ENCODE measurements at regions not wholly inside any gene's neighbourhood (a gene's known extent, or its start where the extent isn't known, plus 50 kb on each side); places are given as distances from the start of the nearest gene placed in this dataset.

DNA sequence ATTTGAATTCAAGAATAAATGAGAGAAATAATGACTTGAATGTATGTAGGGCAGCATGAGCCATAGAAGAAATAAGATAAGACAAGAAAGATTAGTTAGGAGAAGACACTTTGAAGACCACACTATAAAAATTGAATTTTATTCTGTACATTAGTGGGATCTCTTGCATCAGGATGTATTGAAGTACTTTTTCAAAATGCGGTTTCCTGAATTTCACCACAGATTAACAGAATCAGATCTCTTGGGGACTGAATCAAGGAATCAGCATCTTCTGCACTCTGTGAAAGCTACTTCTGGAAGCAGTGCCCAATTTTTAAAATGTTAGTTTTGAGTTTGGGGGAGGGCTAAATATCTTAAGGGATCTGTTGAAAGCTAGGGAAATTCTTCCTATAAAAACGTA lies 763.9 kb upstream of the GOLIM4 start:
- no peak for DNase-seq (ENCODE audit: low read depth, low spot score)
- no peak overlapping the region for H3K27ac ChIP-seq

DNA sequence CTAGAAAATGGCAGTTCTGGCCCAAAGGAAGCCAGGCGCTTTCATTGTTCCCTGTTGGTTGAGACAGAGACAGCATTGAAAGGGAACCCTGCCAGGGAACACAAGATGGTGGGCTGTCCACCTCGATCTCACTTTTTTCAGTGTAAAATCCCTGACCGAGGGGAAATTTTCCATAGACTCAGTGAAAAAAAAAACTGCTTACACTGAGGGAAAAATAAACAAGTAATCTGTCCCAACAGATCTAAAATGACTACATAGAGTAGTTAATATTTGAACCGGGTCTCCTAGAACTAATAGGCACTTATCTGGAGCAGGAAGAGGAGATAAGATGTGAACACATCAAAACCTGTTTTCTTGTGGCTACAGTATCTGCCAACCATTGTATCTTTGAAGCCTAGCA lies 763.4 kb upstream of the GOLIM4 start:
- DNase-seq (ENCODE audit: low read depth, low spot score) = no peak
- no peak overlapping the region for H3K27ac ChIP-seq

DNA sequence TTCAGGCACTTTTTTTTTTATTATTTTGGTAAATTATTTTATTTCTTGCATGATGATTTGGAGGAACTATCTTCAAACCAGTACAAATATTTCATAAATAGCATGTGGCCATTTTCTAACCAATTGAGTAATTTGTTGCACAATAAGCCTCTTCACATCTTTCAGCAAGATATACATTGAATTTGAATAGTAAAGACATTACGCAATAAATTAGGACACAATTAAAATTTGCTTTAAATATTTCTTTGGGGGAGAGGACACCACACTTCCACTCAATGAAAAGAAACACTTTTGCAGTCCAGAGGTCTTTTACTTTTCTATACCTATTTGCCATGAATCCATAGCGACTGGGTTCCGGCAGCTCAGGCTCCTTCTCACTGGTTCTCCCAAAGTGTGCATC lies 762.6 kb upstream of the GOLIM4 start:
- DNase-seq (ENCODE audit: low read depth, low spot score) = no peak

DNA sequence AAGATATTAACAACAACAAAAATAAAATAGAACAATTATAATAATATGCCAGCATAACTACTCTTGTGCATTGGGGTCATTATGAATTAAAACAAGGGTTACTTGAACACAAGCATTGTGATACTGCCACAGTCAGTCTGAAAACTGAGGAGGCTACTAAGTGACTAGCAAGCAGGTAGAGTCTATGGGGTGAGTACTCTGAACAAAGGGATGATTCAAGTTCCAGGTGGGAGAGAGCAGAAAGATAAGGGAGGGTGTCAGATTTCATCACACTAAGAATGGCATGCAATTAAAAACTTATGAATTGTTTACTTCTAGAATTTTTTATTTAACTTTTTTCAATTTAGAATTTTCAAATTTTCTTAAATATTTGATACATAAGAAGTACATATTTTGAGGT lies 754.4 kb upstream of the GOLIM4 start:
- no peak overlapping the region for H3K27ac ChIP-seq
- no peak for DNase-seq (ENCODE audit: low read depth, low spot score)

More for the DNA sequence above, 762.6 kb upstream of the GOLIM4 start:
- H3K27ac ChIP-seq = no peak overlapping the region

DNA sequence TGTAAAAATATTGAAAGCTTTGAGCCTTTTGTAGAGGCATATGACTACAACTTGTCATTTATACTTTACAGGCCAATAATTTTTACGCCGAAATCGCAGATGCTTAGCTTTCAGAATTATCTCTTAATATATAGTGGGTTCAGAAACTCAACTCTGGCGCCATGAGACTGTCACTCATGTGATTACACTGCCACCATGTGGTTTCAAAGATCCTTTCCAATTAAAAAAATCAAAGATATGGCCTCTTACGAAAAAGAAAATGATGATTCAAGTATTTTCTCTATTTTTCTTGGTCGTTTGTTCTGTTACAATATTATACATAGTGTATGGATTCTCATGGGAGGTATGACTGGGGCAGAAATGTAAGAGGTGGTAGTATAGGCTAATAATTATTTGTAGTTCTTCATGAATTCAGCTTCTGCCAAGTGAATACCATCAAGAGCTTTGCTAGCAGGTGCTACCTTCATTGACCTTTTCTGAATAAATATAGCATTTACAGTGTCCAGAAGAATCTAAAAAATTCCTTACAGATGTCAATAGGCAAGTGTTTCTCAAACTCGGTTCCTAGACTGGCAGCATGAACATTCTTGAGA lies 751.7 kb upstream of the GOLIM4 start:
- DNase-seq (ENCODE audit: low read depth, low spot score) = no peak
- H3K27ac ChIP-seq = no peak overlapping the region

DNA sequence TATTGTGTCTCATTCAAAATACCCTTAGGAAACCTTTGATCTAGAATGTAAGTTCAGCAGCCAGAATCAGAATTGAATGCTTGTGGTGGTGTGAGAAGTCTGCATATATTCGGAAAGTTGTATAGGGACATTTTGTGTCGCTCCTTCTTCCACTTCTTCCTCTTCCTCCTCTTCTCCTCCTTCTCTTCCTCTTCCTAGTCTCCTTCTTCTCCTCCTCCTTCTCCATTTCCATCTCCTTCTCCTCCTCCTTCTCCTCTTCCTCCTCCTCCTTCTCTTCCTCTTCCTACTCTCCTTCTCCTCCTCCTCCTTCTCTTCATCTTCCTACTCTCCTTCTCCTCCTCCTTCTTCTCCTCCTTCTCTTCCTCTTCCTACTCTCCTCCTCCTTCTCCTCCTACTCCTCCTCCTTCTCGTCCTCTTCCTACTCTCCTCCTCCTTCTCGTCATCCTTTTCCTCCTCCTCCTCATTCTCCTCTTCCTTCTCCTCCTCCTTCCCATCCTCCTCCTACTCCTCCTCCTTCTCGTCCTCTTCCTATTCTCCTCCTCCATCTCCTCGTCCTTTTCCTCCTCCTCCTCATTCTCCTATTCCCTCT lies 749.3 kb upstream of the GOLIM4 start:
- H3K27ac ChIP-seq = no peak overlapping the region
- DNase-seq (ENCODE audit: low read depth, low spot score) = no peak

DNA sequence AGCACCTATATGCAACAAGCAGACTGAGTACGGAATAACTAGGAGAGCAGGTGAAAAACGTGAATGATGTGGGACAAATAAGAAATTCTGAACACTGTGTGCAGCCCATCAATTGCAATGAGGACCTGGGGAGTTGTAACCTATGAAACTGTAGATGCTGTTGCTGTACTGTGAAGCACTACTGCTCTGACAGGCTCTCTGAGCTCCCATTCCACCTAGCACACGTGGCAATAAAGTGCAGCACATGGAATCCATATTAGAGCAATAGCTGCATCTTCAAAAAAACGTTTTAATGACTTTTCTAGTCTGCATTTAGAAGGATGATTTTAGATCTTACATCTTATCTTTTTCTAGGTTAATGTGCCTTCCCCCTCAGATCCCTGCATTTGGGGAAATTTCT lies 748.7 kb upstream of the GOLIM4 start:
- no peak for DNase-seq (ENCODE audit: low read depth, low spot score)
- no peak overlapping the region for H3K27ac ChIP-seq

DNA sequence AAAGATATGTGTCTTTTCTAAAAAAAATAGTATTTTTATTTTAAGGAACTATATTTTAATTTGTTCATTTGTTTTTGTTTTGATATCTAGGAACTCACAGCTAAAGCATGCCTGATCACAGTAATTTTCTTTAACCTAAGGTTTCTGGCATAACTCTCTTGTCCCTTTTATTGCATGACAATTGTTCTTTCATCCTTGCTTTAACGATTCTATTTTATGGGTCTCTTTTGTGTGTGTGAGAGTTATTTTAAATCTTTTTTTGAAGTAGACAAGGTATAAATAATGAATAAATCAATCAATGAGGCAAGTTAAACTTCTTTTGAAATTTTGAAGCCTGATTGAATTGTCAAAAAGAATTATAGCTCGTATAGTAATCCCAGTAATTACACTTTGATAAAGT lies 747.8 kb upstream of the GOLIM4 start:
- H3K27ac ChIP-seq = no peak overlapping the region
- no peak for DNase-seq (ENCODE audit: low read depth, low spot score)

DNA sequence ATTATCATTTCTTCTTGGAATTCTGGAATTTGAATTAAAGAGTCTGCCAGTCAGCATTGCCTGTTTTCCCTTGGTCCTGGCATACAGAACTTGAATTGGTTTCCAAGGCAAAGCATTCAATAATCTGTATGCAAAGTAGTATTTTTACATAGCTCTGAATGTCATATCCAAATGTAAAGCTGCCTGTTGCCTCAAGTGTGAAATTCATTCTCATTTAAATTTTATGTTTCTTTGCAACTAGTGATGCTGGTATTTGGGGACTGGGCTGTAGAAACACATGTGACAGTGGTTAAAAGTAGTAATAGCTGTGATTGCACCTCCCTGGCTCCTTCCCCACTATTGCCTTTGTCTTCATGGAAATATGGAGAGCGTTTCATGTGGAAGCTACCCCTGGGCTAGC lies 743.9 kb upstream of the GOLIM4 start:
- no peak overlapping the region for H3K27ac ChIP-seq
- DNase-seq (ENCODE audit: low read depth, low spot score) = no peak

DNA sequence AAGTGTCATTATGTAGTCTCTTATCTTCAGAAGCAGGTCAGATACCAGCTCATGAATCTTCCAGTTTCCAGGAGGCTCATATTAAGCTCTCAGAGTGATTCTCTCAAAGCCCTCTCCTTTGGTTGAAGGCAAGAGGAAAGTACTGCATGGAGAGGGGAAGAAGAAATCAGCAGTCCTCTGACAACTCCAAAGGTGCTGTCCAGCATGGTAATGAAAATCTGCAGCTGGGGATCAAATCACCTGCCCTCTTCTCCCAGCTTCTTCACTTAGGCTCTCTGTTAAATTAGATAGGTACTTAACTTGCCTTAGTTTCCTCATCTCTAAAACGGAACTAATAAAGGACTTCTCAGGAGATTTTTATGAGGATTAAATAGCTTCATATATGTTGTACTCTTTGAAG lies 738.8 kb upstream of the GOLIM4 start:
- no peak overlapping the region for H3K27ac ChIP-seq
- DNase-seq (ENCODE audit: low read depth, low spot score) = no peak

DNA sequence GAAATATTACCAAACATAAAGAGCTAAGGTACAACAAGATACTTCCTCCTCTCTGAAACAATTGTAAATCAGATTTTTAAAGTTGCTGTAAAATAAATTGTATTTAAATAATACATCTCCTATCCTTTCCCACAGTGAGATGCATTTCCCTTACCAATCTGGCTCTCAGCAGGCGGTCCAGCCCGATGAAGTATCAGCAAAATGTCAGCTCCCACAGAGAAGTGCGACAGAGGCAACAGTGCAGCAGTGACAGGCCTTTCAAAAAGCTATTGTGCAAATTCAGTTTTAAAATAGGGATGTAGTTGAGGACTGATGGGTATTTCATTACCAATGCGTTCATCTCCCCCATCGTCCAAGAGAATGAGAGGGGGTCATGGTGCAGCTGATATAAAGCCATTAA lies 733.2 kb upstream of the GOLIM4 start:
- DNase-seq (ENCODE audit: low read depth, low spot score) = no peak
- no peak overlapping the region for H3K27ac ChIP-seq

DNA sequence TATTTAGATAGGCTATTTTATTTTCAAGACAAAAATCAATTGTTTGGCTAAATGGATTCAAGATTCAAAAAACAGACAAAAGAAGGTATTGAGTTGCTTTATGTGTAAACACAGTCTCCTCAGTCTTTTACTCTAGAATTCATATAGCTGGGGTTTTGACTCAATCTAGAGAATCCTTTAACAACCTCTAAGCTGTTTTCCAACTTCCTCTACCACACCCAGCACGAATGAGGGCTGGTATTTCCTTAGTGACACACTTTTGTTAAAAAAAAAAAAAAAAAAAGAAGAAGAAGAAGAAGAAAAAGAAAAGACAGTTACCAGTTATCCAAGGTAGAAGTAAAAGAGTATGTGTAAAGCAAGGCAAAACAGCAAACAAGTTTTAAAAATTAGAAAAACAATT lies 732.8 kb upstream of the GOLIM4 start:
- DNase-seq (ENCODE audit: low read depth, low spot score) = no peak
- H3K27ac ChIP-seq = no peak overlapping the region

DNA sequence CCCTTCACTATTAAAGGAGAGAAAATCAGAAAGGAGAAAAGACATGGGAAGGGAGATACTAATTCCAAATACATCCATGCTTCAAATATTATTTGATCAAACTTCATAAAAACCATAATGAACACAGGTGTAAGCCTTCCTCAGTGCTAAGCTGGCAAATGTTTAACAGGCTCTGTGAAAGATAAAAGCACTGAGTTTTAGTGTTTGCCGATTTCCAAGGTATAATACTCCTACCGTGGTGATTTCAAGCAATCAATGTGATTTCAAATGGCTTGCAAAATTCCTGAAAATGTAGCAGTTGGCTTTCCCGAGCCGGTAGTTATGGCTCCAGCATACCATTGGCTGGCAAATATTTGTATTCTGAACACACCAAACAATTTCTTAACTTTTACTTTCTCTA lies 732.3 kb upstream of the GOLIM4 start:
- DNase-seq (ENCODE audit: low read depth, low spot score) = no peak
- H3K27ac ChIP-seq = no peak overlapping the region

DNA sequence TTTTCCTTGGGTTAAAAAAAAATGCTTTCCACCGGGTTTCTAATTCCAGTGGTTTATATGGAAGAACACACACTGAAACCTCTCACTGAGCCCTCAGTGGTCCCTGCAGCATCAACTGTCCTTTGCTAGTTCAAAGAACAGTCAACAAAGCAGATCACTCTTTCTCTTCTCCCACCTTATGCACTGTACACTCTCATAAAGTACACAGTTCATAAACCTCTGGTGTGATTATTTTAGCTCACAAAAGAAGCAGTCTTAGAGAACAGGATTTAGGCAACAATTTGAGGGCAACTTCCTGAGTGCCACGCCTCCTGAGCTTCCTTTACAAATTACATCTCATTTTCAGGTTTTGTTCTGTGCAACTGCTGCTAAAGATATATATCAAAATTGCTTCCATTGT lies 728.4 kb upstream of the GOLIM4 start:
- DNase-seq (ENCODE audit: low read depth, low spot score) = no peak

DNA sequence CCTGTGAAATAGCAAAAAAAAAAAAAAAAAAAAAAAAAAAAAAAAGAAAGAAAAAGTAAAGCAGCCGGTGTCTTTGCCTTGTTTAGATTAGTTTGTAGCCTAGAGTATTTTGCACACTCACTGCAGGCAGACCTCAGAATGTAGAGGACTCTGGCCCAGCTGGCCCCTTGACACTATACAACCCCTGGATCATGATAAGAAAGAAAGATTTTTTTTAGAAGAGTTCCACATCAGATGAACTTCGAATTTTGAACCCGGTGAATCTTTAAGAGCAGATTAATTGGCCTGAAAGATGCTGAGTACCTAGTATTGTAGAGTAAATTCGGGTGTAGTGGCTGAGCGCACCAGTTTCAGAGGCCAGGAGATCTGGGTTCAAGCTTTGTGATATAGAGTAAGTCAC lies 727.7 kb upstream of the GOLIM4 start:
- no peak for DNase-seq (ENCODE audit: low read depth, low spot score)
- H3K27ac ChIP-seq = no peak overlapping the region

More for the DNA sequence above, 728.4 kb upstream of the GOLIM4 start:
- H3K27ac ChIP-seq = no peak overlapping the region

DNA sequence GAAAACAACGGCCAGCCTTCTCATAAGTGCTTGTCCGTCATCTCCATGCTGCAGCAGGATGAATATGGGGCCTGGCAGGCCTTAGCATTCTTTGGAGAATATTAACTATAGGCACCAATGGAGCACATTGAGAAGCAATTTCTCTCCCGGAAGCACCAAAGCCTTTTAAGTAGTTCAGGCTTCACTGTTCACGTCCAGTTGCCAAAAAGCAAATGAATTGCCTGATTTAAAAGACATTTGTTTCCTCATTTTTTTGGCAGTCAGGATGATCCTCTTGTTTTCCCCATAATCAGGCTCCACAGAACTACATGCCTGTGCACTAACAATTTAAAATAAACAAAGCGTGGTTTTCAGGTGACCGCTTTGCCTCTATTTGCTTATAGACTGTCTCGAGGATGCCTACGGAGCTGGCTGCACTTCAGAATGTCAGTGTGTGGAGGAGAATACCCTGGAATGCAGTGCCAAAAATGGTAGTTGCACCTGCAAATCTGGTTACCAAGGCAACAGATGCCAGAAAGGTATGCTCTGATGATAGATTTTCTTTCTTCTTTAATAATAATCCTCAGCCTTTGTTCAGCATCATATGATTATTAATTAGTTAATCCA lies 725.2 kb upstream of the GOLIM4 start:
- no peak overlapping the region for H3K27ac ChIP-seq
- no peak for DNase-seq (ENCODE audit: low read depth, low spot score)

DNA sequence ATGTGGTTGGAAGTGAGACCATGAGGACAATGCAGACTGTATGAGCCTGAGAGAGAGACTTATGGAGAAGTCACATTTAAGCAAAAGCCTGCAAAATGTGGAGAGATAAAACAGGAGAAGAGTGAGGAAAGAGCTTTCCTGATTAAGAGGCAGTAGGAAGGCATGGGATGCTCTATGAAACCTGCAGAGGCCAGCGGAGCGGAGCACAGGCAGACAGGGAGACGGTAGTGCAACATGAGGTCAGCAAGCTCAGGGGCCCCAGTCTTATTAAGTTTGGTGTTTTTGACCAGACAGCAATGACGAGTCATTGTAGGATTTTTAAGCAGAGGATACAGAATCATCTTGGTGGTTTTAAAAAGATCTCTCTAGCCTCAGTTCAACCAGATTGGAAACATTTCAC lies 721.5 kb upstream of the GOLIM4 start:
- H3K27ac ChIP-seq = no peak overlapping the region
- no peak for DNase-seq (ENCODE audit: low read depth, low spot score)

DNA sequence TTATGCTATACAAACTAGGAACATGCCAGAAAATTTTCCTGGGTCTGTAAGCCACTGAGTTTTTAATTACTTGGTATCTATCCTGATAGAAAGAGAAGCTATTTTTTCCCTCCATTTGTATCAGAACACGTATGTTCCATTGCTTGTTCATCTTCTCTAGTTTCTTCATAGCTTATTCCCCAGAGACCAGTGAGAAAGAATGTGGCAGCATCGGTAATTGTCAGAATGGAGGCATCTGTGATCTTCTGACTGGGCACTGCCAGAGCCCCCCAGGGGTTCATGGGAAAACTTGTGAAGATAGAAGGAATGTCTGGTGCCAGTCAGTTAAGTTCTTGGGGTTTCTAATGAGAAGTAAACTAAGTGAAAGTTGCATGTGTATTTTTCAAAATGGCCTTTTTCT lies 720.2 kb upstream of the GOLIM4 start:
- no peak overlapping the region for H3K27ac ChIP-seq
- no peak for DNase-seq (ENCODE audit: low read depth, low spot score)

DNA sequence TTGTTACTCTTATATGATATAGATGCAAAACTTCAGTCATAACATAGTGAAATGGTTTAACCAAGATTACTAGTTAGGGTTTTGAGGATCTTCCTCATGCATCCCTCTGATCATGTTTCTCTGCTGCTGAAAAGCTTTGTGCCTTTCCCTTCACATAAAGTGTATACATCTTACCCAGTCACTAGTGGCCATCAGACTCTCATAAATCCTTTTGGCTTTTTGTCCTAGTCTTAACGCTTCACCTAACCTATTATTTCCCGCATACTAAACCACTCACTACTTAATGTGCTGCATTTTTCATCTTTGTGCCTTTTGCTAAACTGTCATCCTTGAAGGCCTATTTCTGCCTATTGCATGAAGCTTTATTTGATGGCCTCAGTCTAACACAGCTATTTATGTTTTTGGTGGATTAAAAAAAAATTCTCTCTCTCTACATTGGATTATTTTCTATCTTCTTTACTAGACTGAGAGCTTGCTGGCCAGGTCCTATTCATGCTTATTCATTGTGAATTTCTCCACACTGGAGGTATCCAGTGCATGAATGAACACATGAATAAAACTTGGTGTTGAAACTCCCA lies 717.6 kb upstream of the GOLIM4 start:
- no peak for DNase-seq (ENCODE audit: low read depth, low spot score)
- H3K27ac ChIP-seq = no peak overlapping the region

DNA sequence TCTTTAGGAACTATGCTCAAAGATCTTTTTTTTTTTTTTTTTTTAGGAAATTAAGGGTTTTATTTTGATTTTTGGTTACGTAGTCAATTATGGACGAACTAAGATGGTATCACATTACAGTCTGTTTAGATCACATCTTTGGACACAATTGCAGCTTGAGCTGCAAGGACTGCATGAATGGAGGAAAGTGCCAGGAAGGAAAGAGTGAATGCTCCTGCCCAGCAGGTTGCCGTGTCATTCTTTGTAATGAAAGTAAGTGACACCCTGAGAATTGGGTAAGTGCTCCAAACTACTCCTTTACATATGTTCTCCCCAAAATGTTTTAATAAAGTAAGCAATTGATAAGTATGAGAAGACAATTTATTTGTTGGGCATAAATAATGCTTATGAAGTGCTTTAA lies 716.5 kb upstream of the GOLIM4 start:
- DNase-seq (ENCODE audit: low read depth, low spot score) = no peak
- H3K27ac ChIP-seq = no peak overlapping the region

DNA sequence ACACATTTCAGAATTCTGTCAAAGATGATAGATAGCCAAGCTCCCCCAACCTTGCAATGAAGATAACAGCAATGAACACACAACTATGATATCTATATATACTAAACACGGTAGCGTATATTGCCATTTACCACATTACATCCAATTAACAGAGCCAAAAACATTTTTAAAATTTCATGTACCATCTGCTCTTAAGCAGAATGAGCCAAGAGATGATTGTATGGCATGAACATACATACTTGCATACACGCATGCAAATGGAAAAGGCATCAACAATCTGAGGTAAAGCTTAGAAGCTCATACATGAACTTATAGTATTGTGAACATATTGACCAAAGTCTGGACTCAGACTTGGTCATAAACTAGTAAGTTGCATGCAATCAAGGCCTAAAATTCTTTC lies 712.9 kb upstream of the GOLIM4 start:
- no peak for DNase-seq (ENCODE audit: low read depth, low spot score)
- no peak overlapping the region for H3K27ac ChIP-seq

DNA sequence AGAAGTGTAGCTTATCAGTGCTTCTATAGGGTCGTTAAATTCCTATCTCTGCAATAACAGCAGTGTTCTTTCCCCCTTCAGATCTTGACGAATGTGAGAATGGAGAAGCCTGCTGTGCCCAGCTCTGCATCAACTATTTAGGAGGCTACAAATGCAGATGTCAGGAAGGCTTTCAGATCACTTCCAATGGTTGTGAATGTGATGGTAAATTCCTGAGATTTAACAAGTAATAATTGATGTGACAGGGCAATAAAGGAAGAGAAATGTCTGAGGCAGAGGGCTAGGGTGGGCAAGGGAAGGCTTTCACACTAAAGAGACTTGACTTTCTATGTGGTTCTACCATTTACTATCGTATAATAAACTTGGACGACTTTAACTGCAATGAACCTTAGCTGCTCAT lies 711.7 kb upstream of the GOLIM4 start:
- no peak overlapping the region for H3K27ac ChIP-seq
- DNase-seq (ENCODE audit: low read depth, low spot score) = no peak

Measured in epithelial cell of prostate (primary cell).